ENCODE measurements at regions not wholly inside any gene's neighbourhood (a gene's known extent, or its start where the extent isn't known, plus 50 kb on each side); places are given as distances from the start of the nearest gene placed in this dataset.

- no peak for DNase-seq
Measured at GRCh38 chr2:238726670-238727584, 121.0 kb upstream of the TWIST2 start.

GRCh38 chr2:238727585-238728329 lies 120.1 kb upstream of the TWIST2 start:
- DNase-seq: no peak

DNA sequence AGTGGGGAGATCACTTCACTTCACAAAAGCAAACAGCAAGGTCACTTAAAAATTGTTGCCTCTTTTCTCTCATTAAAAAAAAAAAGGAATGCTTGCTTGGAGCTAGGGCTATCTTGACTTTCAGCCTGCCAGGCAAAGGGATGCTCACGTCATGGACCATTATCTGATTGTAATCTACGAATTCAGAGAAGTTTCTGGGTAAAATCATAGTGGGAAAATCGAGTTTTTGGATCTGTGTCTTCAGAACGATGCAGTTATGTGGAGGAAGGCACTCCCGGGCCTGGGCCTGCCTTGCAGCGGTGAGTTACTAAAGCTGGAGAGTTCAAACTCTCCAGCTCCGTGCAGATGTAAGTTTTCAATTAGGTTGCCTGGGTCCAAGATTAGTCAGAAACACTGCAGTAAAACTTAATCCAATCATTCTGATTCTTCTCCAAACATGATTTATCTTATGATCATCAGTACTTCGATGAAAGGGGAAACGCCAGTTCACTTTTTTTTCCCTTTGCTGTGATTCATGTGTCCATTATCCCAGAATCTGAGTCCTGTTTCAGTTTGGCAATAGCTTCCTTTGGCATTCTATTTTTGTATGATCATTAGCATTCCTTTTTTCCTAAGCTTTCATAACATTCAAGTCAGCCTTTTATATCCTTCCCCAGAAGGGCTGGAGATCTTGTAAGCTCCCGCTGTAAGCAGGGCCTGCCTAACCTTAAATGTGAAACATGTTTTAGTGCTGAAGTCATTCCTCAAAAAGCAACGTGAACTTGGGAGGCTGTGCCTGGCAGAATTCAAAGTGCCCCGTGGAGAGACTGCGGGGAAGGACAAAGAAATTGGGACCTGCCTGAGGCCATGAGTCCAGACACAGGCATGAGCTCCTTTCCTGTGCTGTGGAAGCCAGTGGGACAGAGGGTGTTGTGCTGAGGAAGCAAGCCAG lies 119.3 kb upstream of the TWIST2 start:
- DNase-seq: no peak

DNA sequence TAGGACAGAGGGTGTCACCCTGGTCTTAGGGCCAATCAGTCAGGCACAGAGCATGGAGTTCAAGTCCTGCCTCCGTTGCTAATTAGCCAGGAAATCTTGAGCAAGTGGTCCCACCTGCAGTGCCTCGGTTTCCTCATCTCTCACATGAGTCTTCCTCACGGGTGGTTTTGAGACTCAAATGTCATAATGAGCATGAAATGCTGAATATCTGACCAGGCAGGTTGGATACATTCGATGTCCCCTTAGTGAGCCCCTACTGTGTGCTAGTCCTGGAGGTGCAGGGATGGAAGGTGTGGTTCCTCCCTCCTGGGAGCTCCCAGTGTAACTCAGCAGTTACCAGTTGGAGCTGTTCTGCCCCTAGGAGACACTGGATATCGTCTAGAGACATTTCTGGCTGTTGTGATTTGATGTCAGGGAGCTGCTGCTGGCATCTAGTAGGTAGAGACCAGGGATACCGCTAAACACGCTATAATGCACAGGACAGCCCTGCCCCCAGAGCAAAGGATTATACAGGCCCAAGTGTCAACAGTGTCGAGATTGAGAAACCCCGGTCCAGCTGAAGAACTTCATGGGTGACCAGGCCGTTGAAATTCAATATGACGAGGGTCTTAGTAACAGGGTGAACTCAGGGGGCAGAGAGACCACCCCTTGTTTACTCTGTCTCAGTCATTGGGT lies 118.5 kb upstream of the TWIST2 start:
- DNase-seq: no peak

GRCh38 chr2:238730001-238730669 lies 117.8 kb upstream of the TWIST2 start:
- DNase-seq: no peak

DNA sequence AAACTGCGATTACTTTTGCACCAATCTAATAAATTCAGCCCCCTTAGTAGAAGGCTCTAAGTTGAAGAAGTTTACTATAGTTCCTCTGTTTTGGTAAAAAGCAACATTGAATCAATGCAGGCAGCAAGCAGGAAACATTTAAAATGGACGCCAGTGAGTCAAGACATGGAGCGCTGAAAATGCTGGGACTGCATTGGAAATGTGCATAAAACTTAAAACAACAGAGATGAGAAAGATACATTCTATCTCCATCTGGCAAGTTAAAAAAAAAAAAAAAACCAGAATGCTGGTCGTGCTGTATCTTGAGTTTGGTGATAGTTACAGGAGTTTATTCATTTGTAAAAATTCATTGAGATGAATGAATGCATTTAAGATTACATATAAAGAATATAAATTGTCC lies 117.0 kb upstream of the TWIST2 start:
- no peak for DNase-seq

DNA sequence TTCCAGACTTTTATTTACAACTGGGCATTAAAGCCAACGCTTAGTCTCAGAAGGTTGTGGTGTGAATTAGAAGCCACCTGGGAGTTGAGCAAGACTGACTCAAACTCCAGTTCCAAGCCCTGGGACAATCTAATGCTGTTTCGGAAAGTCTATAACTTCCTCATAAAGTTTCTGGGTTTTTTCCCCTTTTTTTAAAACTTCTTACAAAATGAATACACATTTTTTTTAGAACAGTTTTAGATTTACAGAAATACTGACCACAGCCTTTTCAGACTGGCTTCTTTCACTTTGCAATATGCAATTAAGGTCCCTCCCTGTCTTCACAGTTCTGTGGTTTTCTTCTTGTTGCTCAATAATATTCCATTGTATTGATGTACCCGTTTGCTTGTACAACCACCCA lies 115.9 kb upstream of the TWIST2 start:
- no peak for DNase-seq

DNA sequence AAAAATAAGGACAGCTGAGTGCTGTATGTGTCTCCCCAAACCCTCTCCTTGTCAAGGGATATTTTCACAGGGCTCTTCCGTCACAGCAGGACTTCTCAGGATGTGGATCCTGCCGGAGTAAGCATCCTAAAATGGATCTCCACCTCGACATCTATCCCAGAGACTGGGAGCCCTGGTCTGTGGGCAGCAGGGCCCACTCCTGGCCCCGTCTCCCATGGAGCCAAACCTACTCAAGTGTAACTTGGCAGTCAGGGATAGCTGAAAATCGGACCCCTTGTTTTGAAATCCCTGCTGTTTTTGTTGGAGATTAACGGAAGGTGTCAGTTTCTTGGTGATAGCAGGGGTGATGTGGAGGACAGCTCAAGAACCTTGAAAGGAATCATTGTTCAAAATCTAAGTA lies 109.0 kb upstream of the TWIST2 start:
- DNase-seq: peak in 1 of 2 experiments; percentile 6

DNA sequence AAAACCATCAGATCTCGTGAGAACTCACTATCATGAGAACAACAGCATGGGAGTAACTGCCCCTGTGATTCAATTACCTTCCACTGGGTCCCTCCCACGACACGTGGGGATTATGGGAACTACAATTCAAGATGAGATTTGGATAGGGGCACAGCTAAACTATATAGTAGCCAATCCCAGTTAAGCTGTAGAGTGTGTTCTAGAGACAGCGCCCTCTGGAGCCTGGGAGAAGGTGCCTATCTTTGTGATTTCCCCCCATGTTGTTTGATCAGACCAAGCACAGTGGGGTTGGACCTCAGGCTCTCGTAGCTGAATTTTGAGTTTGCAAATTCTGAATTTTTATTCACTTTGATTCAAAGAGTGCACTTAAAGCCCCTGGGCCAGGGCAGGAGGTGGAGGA lies 108.2 kb upstream of the TWIST2 start:
- DNase-seq: no peak

DNA sequence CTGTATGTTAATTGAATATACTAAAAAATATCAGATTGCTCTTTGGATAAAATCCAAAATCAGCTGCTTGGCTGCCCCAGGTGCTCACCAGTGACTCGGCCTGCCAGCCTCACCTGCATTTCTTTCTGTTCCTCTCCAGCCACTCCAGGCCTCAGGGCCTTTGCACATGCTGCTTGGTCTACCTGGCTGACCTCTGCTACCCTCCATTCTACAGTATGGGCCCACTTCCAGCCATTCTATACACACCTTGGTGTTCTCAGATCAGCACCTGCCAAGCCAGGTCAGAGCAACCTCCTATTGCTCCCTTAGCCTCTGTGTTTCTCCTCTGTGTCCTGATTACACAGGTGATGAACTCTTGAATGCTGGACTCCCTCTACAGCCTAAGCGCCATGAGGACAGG lies 106.6 kb upstream of the TWIST2 start:
- no peak for DNase-seq

- no peak for DNase-seq
Measured at GRCh38 chr2:238742066-238742465, 105.8 kb upstream of the TWIST2 start.

DNA sequence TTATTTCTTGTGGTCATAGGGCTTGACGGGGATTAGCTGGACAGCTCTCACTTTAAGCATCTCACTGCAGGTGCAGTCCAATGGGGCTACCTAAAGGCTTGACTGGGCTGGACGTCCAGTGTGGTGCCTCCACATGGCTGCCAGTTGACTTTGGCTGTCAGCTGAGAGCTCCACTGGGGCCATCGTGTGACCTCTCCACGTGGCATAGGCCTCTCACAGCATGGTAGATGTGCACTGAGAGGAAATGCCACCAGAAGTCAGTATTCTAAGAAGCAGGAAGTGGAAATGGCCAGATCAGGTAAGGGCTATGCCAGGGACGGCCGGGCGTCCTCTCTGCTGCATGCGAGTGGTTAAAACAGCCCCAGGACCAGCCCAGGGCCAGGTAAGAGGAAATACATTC lies 105.2 kb upstream of the TWIST2 start:
- no peak for DNase-seq

GRCh38 chr2:238743243-238744065 lies 104.4 kb upstream of the TWIST2 start:
- DNase-seq: no peak

- no peak for DNase-seq
Measured at GRCh38 chr2:238744951-238745350, 102.9 kb upstream of the TWIST2 start.

- no peak for DNase-seq
Measured at GRCh38 chr2:238745997-238746396, 101.9 kb upstream of the TWIST2 start.

DNA sequence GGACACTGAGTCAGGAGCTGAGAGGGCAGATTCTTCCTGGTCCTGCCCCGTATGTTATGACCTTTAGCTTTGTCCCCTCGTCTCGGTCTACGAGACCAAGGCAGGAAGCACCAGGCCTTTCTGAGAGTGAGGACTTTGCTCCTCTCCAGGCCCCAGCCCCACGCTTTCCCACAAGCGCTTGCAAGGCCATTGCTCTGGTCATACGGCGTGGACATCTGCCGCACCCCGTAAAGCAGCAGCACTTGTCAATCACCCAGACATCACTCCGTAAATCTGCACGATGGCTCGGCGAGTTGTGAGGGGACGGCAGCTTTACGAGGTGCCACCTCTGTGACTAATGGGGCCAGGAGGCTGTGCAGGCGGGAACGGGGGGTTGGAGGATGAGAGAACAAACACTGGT lies 100.8 kb upstream of the TWIST2 start:
- DNase-seq: no peak

DNA sequence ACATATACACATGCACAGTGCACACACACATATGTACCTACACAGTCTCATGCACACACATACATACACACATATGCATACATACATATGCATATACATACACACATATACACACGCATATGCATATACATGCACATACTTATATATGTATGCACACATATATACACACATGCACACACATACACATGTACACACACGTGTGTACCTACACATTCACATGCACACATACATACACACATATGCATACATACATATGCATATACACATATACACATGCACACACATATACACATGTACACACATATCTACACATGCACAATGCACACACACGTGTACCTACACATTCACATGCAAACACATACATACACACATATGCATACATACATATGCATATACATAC lies 100.3 kb upstream of the TWIST2 start:
- DNase-seq: no peak

DNA sequence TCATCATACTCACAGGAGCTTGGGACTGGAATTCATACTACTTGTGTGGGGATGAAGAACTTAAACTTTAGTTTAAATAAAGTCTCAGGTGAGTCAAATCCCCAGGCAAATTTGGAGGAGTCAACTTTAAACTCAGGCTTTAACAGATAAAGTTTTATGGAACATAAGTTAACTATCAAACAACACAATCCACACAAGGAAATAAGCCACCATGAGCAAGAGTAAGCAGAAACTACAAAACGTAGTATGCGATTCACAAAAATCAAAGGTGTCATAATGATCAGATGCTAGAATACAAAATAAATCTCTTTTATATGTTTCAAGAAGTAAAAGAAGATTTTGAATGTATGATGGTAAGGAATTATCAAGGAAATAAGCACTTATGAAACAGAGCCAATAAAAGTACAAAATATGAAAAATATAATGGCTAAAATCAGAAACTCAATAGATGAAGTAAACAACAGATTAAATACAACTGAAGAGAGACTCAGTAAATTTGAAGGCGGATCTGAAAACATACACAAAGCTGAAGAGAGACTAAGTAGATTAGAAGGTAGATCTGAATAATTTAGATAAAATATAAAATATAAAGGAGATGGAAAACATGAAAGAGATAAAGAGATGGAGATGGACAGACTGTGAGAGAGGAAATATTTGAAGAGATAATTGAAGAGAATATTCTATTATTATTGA lies 97.5 kb upstream of the TWIST2 start:
- no peak for DNase-seq

DNA sequence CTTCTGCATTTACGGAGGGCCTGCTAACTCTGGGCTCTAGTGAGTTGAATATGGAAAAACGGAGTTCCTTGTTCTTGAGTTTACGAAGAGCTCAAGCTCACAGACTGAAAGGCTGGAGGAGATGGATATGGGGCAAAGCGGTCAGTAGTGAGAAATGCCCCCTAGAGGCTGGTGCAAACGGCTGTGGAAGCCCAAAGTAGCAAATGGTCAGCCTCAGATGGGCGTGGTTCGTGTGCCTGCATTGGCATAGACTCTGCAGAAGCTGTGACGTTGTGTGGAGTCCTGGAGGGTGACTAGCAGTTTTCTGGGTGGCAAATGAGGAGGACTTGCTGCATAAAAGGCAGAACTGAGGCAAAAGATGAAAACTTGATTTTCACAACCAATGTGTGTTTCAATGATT lies 93.6 kb upstream of the TWIST2 start:
- DNase-seq: no peak

GRCh38 chr2:238761868-238762267 lies 86.0 kb upstream of the TWIST2 start:
- DNase-seq: no peak

Data from NCI-H526 (cell line).